ENCODE measurements at regions not wholly inside any gene's neighbourhood (a gene's known extent, or its start where the extent isn't known, plus 50 kb on each side); places are given as distances from the start of the nearest gene placed in this dataset.

DNA sequence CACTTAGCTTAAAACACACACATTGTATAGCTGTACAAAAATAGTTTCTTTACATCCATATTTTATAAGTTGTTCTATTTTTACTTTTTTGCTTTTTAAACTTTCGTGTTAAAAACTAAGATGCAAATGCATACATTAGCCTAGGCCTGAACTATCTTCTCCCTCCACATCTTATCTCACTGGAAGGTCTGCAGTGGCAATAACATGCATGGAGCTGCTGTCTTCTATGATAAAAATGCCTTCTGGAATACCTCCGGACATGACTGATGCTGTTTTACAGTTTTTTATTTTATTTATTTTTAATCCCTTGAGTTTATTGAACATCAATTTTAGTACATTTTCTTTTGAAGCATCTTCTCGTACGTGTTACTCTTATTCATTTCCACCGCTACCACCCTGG lies 112.3 kb upstream of the TSPAN8 start (continued):
- TF ChIP-seq, protein P1, sequence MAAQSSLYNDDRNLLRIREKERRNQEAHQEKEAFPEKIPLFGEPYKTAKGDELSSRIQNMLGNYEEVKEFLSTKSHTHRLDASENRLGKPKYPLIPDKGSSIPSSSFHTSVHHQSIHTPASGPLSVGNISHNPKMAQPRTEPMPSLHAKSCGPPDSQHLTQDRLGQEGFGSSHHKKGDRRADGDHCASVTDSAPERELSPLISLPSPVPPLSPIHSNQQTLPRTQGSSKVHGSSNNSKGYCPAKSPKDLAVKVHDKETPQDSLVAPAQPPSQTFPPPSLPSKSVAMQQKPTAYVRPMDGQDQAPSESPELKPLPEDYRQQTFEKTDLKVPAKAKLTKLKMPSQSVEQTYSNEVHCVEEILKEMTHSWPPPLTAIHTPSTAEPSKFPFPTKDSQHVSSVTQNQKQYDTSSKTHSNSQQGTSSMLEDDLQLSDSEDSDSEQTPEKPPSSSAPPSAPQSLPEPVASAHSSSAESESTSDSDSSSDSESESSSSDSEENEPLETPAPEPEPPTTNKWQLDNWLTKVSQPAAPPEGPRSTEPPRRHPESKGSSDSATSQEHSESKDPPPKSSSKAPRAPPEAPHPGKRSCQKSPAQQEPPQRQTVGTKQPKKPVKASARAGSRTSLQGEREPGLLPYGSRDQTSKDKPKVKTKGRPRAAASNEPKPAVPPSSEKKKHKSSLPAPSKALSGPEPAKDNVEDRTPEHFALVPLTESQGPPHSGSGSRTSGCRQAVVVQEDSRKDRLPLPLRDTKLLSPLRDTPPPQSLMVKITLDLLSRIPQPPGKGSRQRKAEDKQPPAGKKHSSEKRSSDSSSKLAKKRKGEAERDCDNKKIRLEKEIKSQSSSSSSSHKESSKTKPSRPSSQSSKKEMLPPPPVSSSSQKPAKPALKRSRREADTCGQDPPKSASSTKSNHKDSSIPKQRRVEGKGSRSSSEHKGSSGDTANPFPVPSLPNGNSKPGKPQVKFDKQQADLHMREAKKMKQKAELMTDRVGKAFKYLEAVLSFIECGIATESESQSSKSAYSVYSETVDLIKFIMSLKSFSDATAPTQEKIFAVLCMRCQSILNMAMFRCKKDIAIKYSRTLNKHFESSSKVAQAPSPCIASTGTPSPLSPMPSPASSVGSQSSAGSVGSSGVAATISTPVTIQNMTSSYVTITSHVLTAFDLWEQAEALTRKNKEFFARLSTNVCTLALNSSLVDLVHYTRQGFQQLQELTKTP (IDR thresholded peaks at IDR 0.05; ENCODE audit: low read depth in 1 of 2, partially characterized antibody in 2 of 2): no peak
- TF ChIP-seq ZNF224 (CRISPR knock-in tag; IDR thresholded peaks at IDR 0.05) (no peak), ZSCAN32 (CRISPR knock-in tag; IDR thresholded peaks at IDR 0.05) (no peak), PHTF2 (CRISPR knock-in tag; IDR thresholded peaks at IDR 0.05) (no peak), SMAD4 (CRISPR knock-in tag; conservative IDR thresholded peaks at IDR 0.05) (0 out of 2 replicates have a peak, but pooled peaks have one; percentile 46), RFX1 (IDR thresholded peaks at IDR 0.05) (no peak), CHD4 (IDR thresholded peaks at IDR 0.05; ENCODE audit: insufficient read depth, insufficient replicate concordance, low read depth, low read length, poor library complexity, severe bottlenecking) (no peak), IFI16 (CRISPR knock-in tag; IDR thresholded peaks at IDR 0.05) (no peak), U2AF1 (optimal IDR thresholded peaks at IDR 0.05; ENCODE audit: low read depth, low read length) (no peak), EHMT2 (IDR thresholded peaks at IDR 0.05) (no peak), KDM5B (IDR thresholded peaks at IDR 0.05; ENCODE audit: insufficient replicate concordance, low read depth, low read length) (no peak)
- TF ChIP-seq, protein P2, sequence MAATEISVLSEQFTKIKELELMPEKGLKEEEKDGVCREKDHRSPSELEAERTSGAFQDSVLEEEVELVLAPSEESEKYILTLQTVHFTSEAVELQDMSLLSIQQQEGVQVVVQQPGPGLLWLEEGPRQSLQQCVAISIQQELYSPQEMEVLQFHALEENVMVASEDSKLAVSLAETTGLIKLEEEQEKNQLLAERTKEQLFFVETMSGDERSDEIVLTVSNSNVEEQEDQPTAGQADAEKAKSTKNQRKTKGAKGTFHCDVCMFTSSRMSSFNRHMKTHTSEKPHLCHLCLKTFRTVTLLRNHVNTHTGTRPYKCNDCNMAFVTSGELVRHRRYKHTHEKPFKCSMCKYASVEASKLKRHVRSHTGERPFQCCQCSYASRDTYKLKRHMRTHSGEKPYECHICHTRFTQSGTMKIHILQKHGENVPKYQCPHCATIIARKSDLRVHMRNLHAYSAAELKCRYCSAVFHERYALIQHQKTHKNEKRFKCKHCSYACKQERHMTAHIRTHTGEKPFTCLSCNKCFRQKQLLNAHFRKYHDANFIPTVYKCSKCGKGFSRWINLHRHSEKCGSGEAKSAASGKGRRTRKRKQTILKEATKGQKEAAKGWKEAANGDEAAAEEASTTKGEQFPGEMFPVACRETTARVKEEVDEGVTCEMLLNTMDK (IDR thresholded peaks at IDR 0.05; ENCODE audit: borderline replicate concordance, insufficient read depth, low read depth, low read length, poor library complexity, severe bottlenecking): no peak
- TF ChIP-seq, protein P3, sequence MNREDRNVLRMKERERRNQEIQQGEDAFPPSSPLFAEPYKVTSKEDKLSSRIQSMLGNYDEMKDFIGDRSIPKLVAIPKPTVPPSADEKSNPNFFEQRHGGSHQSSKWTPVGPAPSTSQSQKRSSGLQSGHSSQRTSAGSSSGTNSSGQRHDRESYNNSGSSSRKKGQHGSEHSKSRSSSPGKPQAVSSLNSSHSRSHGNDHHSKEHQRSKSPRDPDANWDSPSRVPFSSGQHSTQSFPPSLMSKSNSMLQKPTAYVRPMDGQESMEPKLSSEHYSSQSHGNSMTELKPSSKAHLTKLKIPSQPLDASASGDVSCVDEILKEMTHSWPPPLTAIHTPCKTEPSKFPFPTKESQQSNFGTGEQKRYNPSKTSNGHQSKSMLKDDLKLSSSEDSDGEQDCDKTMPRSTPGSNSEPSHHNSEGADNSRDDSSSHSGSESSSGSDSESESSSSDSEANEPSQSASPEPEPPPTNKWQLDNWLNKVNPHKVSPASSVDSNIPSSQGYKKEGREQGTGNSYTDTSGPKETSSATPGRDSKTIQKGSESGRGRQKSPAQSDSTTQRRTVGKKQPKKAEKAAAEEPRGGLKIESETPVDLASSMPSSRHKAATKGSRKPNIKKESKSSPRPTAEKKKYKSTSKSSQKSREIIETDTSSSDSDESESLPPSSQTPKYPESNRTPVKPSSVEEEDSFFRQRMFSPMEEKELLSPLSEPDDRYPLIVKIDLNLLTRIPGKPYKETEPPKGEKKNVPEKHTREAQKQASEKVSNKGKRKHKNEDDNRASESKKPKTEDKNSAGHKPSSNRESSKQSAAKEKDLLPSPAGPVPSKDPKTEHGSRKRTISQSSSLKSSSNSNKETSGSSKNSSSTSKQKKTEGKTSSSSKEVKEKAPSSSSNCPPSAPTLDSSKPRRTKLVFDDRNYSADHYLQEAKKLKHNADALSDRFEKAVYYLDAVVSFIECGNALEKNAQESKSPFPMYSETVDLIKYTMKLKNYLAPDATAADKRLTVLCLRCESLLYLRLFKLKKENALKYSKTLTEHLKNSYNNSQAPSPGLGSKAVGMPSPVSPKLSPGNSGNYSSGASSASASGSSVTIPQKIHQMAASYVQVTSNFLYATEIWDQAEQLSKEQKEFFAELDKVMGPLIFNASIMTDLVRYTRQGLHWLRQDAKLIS (CRISPR knock-in tag; IDR thresholded peaks at IDR 0.05): no peak
- TF ChIP-seq, protein P4, sequence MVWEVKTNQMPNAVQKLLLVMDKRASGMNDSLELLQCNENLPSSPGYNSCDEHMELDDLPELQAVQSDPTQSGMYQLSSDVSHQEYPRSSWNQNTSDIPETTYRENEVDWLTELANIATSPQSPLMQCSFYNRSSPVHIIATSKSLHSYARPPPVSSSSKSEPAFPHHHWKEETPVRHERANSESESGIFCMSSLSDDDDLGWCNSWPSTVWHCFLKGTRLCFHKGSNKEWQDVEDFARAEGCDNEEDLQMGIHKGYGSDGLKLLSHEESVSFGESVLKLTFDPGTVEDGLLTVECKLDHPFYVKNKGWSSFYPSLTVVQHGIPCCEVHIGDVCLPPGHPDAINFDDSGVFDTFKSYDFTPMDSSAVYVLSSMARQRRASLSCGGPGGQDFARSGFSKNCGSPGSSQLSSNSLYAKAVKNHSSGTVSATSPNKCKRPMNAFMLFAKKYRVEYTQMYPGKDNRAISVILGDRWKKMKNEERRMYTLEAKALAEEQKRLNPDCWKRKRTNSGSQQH (CRISPR knock-in tag; IDR thresholded peaks at IDR 0.05): no peak
- TF ChIP-seq, protein P5, sequence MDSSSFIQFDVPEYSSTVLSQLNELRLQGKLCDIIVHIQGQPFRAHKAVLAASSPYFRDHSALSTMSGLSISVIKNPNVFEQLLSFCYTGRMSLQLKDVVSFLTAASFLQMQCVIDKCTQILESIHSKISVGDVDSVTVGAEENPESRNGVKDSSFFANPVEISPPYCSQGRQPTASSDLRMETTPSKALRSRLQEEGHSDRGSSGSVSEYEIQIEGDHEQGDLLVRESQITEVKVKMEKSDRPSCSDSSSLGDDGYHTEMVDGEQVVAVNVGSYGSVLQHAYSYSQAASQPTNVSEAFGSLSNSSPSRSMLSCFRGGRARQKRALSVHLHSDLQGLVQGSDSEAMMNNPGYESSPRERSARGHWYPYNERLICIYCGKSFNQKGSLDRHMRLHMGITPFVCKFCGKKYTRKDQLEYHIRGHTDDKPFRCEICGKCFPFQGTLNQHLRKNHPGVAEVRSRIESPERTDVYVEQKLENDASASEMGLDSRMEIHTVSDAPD (CRISPR knock-in tag; IDR thresholded peaks at IDR 0.05): no peak
